GM23248 (cell line): ENCODE measurements at regions not wholly inside any gene's neighbourhood (a gene's known extent, or its start where the extent isn't known, plus 50 kb on each side); places are given as distances from the start of the nearest gene placed in this dataset.

Experiments used
- DNase-seq: peaks from one replicate; pipeline ENCODE4 v3.0.0-alpha.2; 2015
- H2AFZ ChIP-seq: fragments of 200-600 bp; sonication (generic); 2 replicates; pipeline ENCODE4 v1.6.1; 2016; ENCODE audit warnings: antibody characterized with exemption
- H3F3A ChIP-seq: fragments of 200-600 bp; sonication (generic); 2 replicates; pipeline ENCODE4 v1.6.1; 2016; ENCODE audit warnings: mild to moderate bottlenecking, antibody characterized with exemption, mixed run types; ENCODE audit not compliant: insufficient read depth
- H3K27ac ChIP-seq: fragments of 200-600 bp; sonication (generic); 2 replicates; pipeline ENCODE4 v1.5.1; 2016; ENCODE audit warnings: mild to moderate bottlenecking
- H3K27me3 ChIP-seq: fragments of 200-600 bp; sonication (generic); replicated peaks from 2 replicates; pipeline ENCODE4 v1.6.1; 2016; ENCODE audit warnings: mild to moderate bottlenecking; ENCODE audit not compliant: insufficient read depth
- H3K36me3 ChIP-seq: fragments of 200-600 bp; sonication (generic); 2 replicates; pipeline ENCODE4 v1.6.1; 2016; ENCODE audit warnings: low read depth, mild to moderate bottlenecking
- H3K4me1 ChIP-seq: fragments of 200-600 bp; sonication (generic); 2 replicates; pipeline ENCODE4 v1.6.1; 2016; ENCODE audit warnings: mild to moderate bottlenecking; ENCODE audit not compliant: insufficient read depth
- H3K4me2 ChIP-seq: fragments of 200-600 bp; sonication (generic); one replicate; pipeline ENCODE4 v1.6.1; 2016; ENCODE audit warnings: mild to moderate bottlenecking; ENCODE audit not compliant: unreplicated experiment
- H3K4me3 ChIP-seq: fragments of 200-600 bp; sonication (generic); 2 replicates; pipeline ENCODE4 v1.5.1; 2016; ENCODE audit warnings: mild to moderate bottlenecking
- H3K79me2 ChIP-seq: fragments of 200-600 bp; sonication (generic); 2 replicates; pipeline ENCODE4 v1.6.1; 2016; ENCODE audit warnings: mild to moderate bottlenecking; ENCODE audit not compliant: insufficient read depth
- H3K9ac ChIP-seq: fragments of 200-600 bp; sonication (generic); 2 replicates; pipeline ENCODE4 v1.6.1; 2016; ENCODE audit warnings: mild to moderate bottlenecking
- H3K9me2 ChIP-seq: fragments of 200-600 bp; sonication (generic); 2 replicates; pipeline ENCODE4 v1.6.1; 2016; ENCODE audit warnings: mixed run types, mild to moderate bottlenecking, moderate library complexity; ENCODE audit not compliant: insufficient read depth
- H3K9me3 ChIP-seq: fragments of 200-600 bp; sonication (generic); one replicate; pipeline ENCODE4 v1.6.1; 2017; ENCODE audit warnings: low read depth
- H4K20me1 ChIP-seq: fragments of 200-600 bp; sonication (generic); 2 replicates; pipeline ENCODE4 v1.6.0; 2016; ENCODE audit not compliant: insufficient read depth
- EZH2 ChIP-seq: fragments of 200-600 bp; sonication (generic); IDR thresholded peaks from 2 replicates; pipeline ENCODE4 v1.6.1; 2018; ENCODE audit warnings: antibody characterized with exemption, mild to moderate bottlenecking; ENCODE audit not compliant: insufficient read depth, poor library complexity, severe bottlenecking
- EZH2phosphoT487 ChIP-seq: fragments of 200-600 bp; sonication (generic); IDR thresholded peaks from 2 replicates; pipeline ENCODE4 v1.6.1; 2018; ENCODE audit warnings: antibody characterized with exemption, moderate library complexity, mild to moderate bottlenecking, low read depth; ENCODE audit not compliant: insufficient read depth
- WGBS, 2 experiments: methylation state at CpG; one replicate each; pipeline ENCODE4 v1.1.6; 2015 to 2017; ENCODE audit warnings: low lambda C conversion rate in 2 of 2, low coverage in 1 of 2; ENCODE audit errors: missing lambda C conversion rate in 2 of 2; 5-methylcytosine and 5-hydroxymethylcytosine counted together
- in situ Hi-C: fragments of 300-500 bp; cut with MboI; formaldehyde crosslinking; loops from 2 replicates; pipeline ENCODE4 v1.15.0; 2020

DNA sequence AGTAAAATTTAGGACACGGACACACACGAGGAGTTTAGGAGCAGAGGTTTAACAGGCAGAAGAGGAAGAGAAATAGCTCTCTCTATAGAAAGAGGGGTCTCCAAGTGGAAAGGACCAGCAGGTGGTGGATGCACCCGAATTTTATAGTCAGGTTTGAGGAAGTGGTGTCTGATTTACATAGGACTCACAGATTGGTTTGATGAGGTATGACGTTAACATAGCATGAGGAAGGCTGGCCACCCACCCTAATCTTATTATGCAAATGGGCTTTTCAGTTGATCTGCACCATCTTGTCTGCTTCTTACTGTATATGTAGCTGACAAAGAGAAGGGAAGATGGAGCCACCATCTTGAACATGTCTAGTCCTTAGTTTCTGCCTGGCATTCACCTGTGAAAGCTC is 52.5 kb upstream of the RGS2 start:
- Histone ChIP-seq H3K27me3 (no peaks in the 10 kb centered on the region; the same call in 1 of the 2 replicates), H3K4me1 (no peaks in the 10 kb centered on the region), H3F3A (no peaks in the 10 kb centered on the region), H2AFZ (no peak overlapping the region), H3K36me3 (no peaks in the 10 kb centered on the region), H3K79me2 (no peaks in the 10 kb centered on the region), H3K4me2 (no peak overlapping the region), H3K9me3 (no peaks in the 10 kb centered on the region), H3K27ac (no peak overlapping the region), H3K9me2 (no peaks in the 10 kb centered on the region), H4K20me1 (no peaks in the 10 kb centered on the region), H3K9ac (no peak overlapping the region), H3K4me3 (no peak overlapping the region)
- DNase-seq, result no peak
- in situ Hi-C loops, result no loop called here
- no peak for TF ChIP-seq EZH2
- WGBS, 2 experiments, result 70 to 77% methylated on average over 4 of the region's 4 CpGs

DNA sequence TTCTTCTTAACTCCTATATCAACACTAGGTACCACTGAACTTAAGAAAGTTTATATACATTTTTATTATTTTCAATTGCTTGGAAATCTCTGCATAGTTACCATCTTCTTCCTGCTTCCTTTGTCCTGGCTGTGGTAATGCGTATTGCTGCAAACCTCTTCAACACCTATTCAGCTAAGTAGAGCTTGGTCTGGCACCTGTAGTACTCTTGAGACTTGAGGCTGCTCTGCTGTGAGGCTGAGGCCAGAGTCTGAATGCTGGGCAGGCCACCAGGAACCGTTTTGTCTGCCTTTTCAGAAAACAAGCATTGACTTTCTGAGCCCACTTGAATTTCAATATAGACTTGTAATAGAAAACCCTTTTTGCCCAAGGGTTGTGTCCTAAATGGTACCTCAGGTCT is 52.0 kb upstream of the RGS2 start:
- Histone ChIP-seq H3K9me2 (no peaks in the 10 kb centered on the region), H3K79me2 (no peaks in the 10 kb centered on the region), H3K4me3 (no peak overlapping the region), H4K20me1 (no peaks in the 10 kb centered on the region), H3F3A (no peaks in the 10 kb centered on the region), H3K9ac (no peak overlapping the region), H2AFZ (no peak overlapping the region), H3K4me1 (no peaks in the 10 kb centered on the region), H3K36me3 (no peaks in the 10 kb centered on the region), H3K4me2 (no peak overlapping the region), H3K27me3 (no peaks in the 10 kb centered on the region; the same call in 1 of the 2 replicates), H3K9me3 (no peaks in the 10 kb centered on the region), H3K27ac (no peak overlapping the region)
- no peak for DNase-seq
- in situ Hi-C loops, result no loop called here
- 48 to 54% methylated on average over 2 of the region's 2 CpGs for whole genome bisulfite sequencing, 2 experiments
- TF ChIP-seq EZH2phosphoT487 (no peak), EZH2 (no peak)

DNA sequence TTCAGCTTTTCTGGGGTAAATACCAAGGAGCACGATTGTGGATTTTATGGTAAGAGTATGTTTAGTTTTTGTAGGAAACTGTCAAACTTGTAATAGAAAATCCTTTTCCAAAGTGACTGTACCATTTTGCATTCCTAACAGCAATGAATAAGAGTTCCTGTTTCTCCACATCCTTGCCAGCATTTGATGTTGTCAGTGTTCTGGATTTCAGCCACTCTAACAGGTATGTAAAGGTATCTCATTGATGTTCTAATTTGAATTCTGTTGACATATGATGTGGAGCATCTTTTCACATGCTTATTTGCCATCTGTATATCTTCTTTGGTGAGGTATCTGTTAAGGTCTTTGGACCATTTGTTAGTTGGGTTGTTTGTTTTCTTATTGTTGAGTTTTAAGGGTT is 50.3 kb upstream of the RGS2 start:
- H3K4me3 ChIP-seq, result no peak overlapping the region
- 52 to 54% methylated on average over 1 of the region's 1 CpG for WGBS, 2 experiments
- no peaks in the 10 kb centered on the region for H3K36me3 ChIP-seq
- no peak overlapping the region for H3K9ac ChIP-seq
- H2AFZ ChIP-seq, result no peak overlapping the region
- TF ChIP-seq EZH2 (no peak), EZH2phosphoT487 (no peak)
- no peak overlapping the region for H3K27ac ChIP-seq
- no peaks in the 10 kb centered on the region for H3K9me2 ChIP-seq
- H3K4me2 ChIP-seq, result no peak overlapping the region
- no peaks in the 10 kb centered on the region for H3K79me2 ChIP-seq
- H3F3A ChIP-seq, result peaks cover 13% of the 10 kb centered on the region
- peaks cover 7% of the 10 kb centered on the region for H3K4me1 ChIP-seq
- no peak for DNase-seq
- H4K20me1 ChIP-seq, result no peaks in the 10 kb centered on the region
- no peaks in the 10 kb centered on the region for H3K9me3 ChIP-seq
- no peaks in the 10 kb centered on the region; the same call in 1 of the 2 replicates for H3K27me3 ChIP-seq
- in situ Hi-C loops, result no loop called here
